ENCODE measurements at regions not wholly inside any gene's neighbourhood (a gene's known extent, or its start where the extent isn't known, plus 50 kb on each side); places are given as distances from the start of the nearest gene placed in this dataset.

DNA sequence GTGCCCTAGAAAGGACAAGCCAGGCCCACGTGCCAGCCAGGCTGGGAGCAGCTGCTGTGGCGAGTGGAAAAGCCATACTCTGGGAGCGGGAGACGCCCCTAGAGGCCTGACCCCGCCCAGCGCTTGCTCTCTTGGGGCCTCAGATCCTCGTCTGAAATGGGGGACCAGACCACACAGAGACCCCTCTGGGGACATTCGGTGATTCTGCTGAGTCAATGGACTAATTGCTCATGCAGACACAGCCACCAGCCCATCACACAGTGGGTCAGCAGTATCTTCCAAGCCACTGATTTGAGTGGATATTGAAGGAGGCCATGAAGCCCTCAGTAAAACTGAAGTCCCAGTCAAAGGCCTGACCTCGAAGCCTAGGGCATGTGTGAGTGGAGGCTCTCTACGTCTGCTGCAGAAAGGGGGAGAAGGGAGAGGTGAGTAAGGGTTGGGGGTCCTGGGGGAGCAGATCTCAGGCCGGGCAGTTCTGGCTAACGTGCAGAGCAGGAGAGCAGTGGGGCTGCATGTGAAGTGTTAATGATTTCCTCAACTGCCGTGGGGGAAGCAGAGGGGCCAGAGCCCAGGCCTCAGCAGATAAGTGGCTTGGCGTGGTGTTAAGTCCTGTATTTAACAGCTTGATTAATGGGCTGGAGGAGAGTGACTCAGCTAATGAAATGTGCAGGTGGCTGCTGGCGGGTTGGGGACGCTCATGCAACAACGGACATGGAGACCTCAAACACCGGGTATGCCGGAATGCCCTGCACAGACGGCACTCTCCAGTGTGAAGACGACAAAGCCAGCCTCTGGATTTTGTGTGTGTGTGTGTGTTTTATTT, 104.4 kb upstream of the TWIST2 start:
- ChIA-PET CTCF (no interaction called here), POLR2A (no interaction called here)
- in situ Hi-C loops (cut with HindIII; ENCODE audit: low pct_unique_long_range_greater_than_20kb, low sequenced_read_pairs) = no loop called here
- Histone ChIP-seq H3K36me3 (ENCODE audit: control insufficient read depth, insufficient read depth, low read length) (no peaks in the 10 kb centered on the region), H3K9me3 (ENCODE audit: control insufficient read depth, insufficient read depth, low read depth, low read length) (no peaks in the 10 kb centered on the region), H3K27me3 (ENCODE audit: control insufficient read depth, insufficient read depth, low read length) (no peaks in the 10 kb centered on the region), H3K4me1 (ENCODE audit: control insufficient read depth, insufficient read depth, low read length) (no peaks in the 10 kb centered on the region), H3K4me3 (ENCODE audit: low read depth in 2 of 2, low read length in 2 of 2) (no peak overlapping the region), H3K27ac (ENCODE audit: low read length) (no peak overlapping the region)
- TF ChIP-seq, protein P1, sequence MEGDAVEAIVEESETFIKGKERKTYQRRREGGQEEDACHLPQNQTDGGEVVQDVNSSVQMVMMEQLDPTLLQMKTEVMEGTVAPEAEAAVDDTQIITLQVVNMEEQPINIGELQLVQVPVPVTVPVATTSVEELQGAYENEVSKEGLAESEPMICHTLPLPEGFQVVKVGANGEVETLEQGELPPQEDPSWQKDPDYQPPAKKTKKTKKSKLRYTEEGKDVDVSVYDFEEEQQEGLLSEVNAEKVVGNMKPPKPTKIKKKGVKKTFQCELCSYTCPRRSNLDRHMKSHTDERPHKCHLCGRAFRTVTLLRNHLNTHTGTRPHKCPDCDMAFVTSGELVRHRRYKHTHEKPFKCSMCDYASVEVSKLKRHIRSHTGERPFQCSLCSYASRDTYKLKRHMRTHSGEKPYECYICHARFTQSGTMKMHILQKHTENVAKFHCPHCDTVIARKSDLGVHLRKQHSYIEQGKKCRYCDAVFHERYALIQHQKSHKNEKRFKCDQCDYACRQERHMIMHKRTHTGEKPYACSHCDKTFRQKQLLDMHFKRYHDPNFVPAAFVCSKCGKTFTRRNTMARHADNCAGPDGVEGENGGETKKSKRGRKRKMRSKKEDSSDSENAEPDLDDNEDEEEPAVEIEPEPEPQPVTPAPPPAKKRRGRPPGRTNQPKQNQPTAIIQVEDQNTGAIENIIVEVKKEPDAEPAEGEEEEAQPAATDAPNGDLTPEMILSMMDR (IDR thresholded peaks at IDR 0.05) = no peak
- TF ChIP-seq SIN3A (IDR thresholded peaks at IDR 0.05; ENCODE audit: borderline replicate concordance, insufficient read depth, low read depth, low read length) (no peak), TCF7L2 (IDR thresholded peaks at IDR 0.05; ENCODE audit: low read depth, low read length) (no peak), POLR2AphosphoS5 (IDR thresholded peaks at IDR 0.05; ENCODE audit: low read depth, low read length) (no peak)
- TF ChIP-seq, protein P2, sequence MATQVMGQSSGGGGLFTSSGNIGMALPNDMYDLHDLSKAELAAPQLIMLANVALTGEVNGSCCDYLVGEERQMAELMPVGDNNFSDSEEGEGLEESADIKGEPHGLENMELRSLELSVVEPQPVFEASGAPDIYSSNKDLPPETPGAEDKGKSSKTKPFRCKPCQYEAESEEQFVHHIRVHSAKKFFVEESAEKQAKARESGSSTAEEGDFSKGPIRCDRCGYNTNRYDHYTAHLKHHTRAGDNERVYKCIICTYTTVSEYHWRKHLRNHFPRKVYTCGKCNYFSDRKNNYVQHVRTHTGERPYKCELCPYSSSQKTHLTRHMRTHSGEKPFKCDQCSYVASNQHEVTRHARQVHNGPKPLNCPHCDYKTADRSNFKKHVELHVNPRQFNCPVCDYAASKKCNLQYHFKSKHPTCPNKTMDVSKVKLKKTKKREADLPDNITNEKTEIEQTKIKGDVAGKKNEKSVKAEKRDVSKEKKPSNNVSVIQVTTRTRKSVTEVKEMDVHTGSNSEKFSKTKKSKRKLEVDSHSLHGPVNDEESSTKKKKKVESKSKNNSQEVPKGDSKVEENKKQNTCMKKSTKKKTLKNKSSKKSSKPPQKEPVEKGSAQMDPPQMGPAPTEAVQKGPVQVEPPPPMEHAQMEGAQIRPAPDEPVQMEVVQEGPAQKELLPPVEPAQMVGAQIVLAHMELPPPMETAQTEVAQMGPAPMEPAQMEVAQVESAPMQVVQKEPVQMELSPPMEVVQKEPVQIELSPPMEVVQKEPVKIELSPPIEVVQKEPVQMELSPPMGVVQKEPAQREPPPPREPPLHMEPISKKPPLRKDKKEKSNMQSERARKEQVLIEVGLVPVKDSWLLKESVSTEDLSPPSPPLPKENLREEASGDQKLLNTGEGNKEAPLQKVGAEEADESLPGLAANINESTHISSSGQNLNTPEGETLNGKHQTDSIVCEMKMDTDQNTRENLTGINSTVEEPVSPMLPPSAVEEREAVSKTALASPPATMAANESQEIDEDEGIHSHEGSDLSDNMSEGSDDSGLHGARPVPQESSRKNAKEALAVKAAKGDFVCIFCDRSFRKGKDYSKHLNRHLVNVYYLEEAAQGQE (IDR thresholded peaks at IDR 0.05; ENCODE audit: insufficient read depth in 1 of 2, low read depth in 2 of 2, low read length in 1 of 2) = no peak
- DNase-seq (ENCODE audit: low read depth, low spot score) (no peak), ATAC-seq (no peak)
- intact Hi-C loops (cut with micrococcal nuclease; ENCODE audit: unreplicated experiment) = no loop called here
- no TSS peak for BruUV-seq (replicated peaks)

DNA sequence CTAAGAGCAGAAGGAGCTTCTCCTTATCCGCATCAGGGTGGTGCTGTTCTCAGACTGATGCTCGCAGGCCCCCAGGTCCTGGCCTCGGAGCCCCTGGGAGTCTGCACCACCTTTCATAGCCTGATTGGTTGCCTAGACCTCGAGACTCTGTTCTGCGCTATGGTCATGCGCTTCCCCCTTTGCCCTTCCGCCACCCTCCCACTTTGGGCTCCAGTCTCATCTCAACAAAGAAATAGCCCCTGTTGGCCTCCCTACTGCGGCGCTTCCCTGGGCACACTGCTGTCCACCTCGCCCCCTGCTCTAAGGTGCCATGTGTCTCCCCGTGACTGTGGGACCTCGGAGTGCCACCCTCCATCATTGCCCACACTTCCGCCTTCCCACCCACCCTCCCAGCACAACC, 102.9 kb upstream of the TWIST2 start:
- Histone ChIP-seq H3K4me3 (ENCODE audit: low read depth in 2 of 2, low read length in 2 of 2) (no peak overlapping the region), H3K27me3 (ENCODE audit: control insufficient read depth, insufficient read depth, low read length) (no peaks in the 10 kb centered on the region), H3K36me3 (ENCODE audit: control insufficient read depth, insufficient read depth, low read length) (no peaks in the 10 kb centered on the region), H3K27ac (ENCODE audit: low read length) (no peak overlapping the region), H3K4me1 (ENCODE audit: control insufficient read depth, insufficient read depth, low read length) (no peaks in the 10 kb centered on the region), H3K9me3 (ENCODE audit: control insufficient read depth, insufficient read depth, low read depth, low read length) (peaks cover under 1% of the 10 kb centered on the region; the same call in 1 of the 2 replicates)
- ChIA-PET POLR2A (no interaction called here), CTCF (no interaction called here)
- intact Hi-C loops (cut with micrococcal nuclease; ENCODE audit: unreplicated experiment) (no loop called here), in situ Hi-C loops (cut with HindIII; ENCODE audit: low pct_unique_long_range_greater_than_20kb, low sequenced_read_pairs) (no loop called here)
- no TSS peak for BruUV-seq (replicated peaks)
- ATAC-seq (no peak), DNase-seq (ENCODE audit: low read depth, low spot score) (no peak)
- no peak for TF ChIP-seq SIN3A (IDR thresholded peaks at IDR 0.05; ENCODE audit: borderline replicate concordance, insufficient read depth, low read depth, low read length)
- no peak for TF ChIP-seq POLR2AphosphoS5 (IDR thresholded peaks at IDR 0.05; ENCODE audit: low read depth, low read length)
- TF ChIP-seq, protein P2 (IDR thresholded peaks at IDR 0.05; ENCODE audit: insufficient read depth in 1 of 2, low read depth in 2 of 2, low read length in 1 of 2) = no peak
- TF ChIP-seq, protein P1 (IDR thresholded peaks at IDR 0.05) = no peak
- no peak for TF ChIP-seq TCF7L2 (IDR thresholded peaks at IDR 0.05; ENCODE audit: low read depth, low read length)
